HEK293T (cell line): ENCODE measurements at regions not wholly inside any gene's neighbourhood (a gene's known extent, or its start where the extent isn't known, plus 50 kb on each side); places are given as distances from the start of the nearest gene placed in this dataset.

Experiments
- ARNT ChIP-seq: fragments of 450-650 bp; IDR thresholded peaks from 2 replicates; pipeline ENCODE4 v1.6.1; 2017; ENCODE audit warnings: mild to moderate bottlenecking
- CTBP1 ChIP-seq: fragments of 450-650 bp; IDR thresholded peaks from 2 replicates; pipeline ENCODE4 v1.6.1; 2016; ENCODE audit warnings: borderline replicate concordance
- ELF4 ChIP-seq: fragments of 450-650 bp; IDR thresholded peaks from 2 replicates; pipeline ENCODE4 v1.6.1; 2017; ENCODE audit warnings: antibody characterized with exemption
- FOXA1 ChIP-seq: fragments of 450-650 bp; IDR thresholded peaks from 2 replicates; pipeline ENCODE4 v1.6.1; 2016; ENCODE audit warnings: mild to moderate bottlenecking
- FOXK2 ChIP-seq: fragments of 450-650 bp; IDR thresholded peaks from 2 replicates; pipeline ENCODE4 v1.6.1; 2016; ENCODE audit warnings: mild to moderate bottlenecking
- FOXM1 ChIP-seq: fragments of 450-650 bp; IDR thresholded peaks from 2 replicates; pipeline ENCODE4 v1.6.1; 2017; ENCODE audit warnings: mild to moderate bottlenecking, borderline replicate concordance
- NFRKB ChIP-seq: fragments of 450-650 bp; IDR thresholded peaks from 2 replicates; pipeline ENCODE4 v1.6.1; 2016; ENCODE audit warnings: mild to moderate bottlenecking, moderate library complexity
- SP1 ChIP-seq: fragments of 450-650 bp; IDR thresholded peaks from 2 replicates; pipeline ENCODE4 v1.6.1; 2017
- SUZ12 ChIP-seq: fragments of 450-650 bp; IDR thresholded peaks from 2 replicates; pipeline ENCODE4 v1.6.1; 2016; ENCODE audit warnings: mild to moderate bottlenecking
- TARDBP ChIP-seq: fragments of 450-650 bp; IDR thresholded peaks from 2 replicates; pipeline ENCODE4 v1.6.1; 2016
- ZNF384 ChIP-seq: fragments of 450-650 bp; IDR thresholded peaks from 2 replicates; pipeline ENCODE4 v1.6.1; 2016

DNA sequence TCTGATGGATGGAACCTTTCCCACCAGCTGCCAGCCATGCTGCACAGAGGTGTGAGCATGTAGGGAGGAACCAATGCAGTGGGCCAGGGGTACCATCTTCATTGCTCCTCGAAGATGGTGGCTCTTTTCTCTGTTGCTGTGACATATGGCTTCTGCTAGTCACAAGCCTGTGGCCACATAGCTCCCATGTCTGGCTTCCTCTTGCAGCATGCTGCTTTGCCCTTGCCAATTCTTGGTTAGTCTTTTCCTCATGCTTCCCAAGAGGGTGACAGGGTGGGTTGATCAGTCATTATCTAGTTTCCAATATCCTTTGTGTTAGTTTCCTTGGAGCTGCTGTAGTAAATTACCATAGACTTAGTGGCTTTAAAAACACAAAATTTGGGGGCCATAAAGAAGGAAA is 123.4 kb downstream of the ETS2 start:
- TF ChIP-seq SP1 (no peak), FOXK2 (no peak), FOXM1 (no peak), ZNF384 (no peak), SUZ12 (no peak), ELF4 (no peak), TARDBP (no peak), CTBP1 (no peak), NFRKB (no peak), ARNT (no peak), FOXA1 (no peak)
